Natural killer cell treated with Interleukin-12 subunit alpha and Interleukin-12 subunit beta and Interleukin-15 and Interleukin-18, amount 100 ng/mL, for 72 hours (primary cell): ENCODE measurements at regions not wholly inside any gene's neighbourhood (a gene's known extent, or its start where the extent isn't known, plus 50 kb on each side); places are given as distances from the start of the nearest gene placed in this dataset.
"Not testable (repeated sequence)": the region's sequence is repeated elsewhere in the genome, so short reads cannot be mapped to it uniquely, and the experiment has no call there.

Experiments used
- ATAC-seq, 2 donors: fragments of 150-1000 bp; cut with Tn5 transposase in 1 of 2; sonication (Bioruptor Pico), chemical (Tn5 transposase) in 1 of 2; 2 replicates each; pipeline ENCODE4 v1.10.0; 2021
- DNase-seq: peaks from one replicate; pipeline ENCODE4 v3.0.0; 2022; ENCODE audit warnings: low spot score
- H3K27ac Mint-ChIP-seq, 2 donors: 1 replicate in 1 of 2; 2 replicates in 1 of 2; pipeline ENCODE4 v1.8.0; 2022; ENCODE audit warnings: mixed read lengths in 2 of 2, mild to moderate bottlenecking in 1 of 2, moderate library complexity in 1 of 2
- H3K27me3 Mint-ChIP-seq, 2 donors: 1 replicate in 1 of 2; 2 replicates in 1 of 2; pipeline ENCODE4 v1.8.0; 2022; ENCODE audit warnings: mixed read lengths in 2 of 2
- H3K36me3 Mint-ChIP-seq: one replicate; pipeline ENCODE4 v1.8.0; 2022; ENCODE audit warnings: mixed read lengths
- H3K4me1 Mint-ChIP-seq, 2 donors: 1 replicate in 1 of 2; 2 replicates in 1 of 2; pipeline ENCODE4 v1.8.0; 2022; ENCODE audit warnings: low read depth in 2 of 2, mixed read lengths in 2 of 2, mild to moderate bottlenecking in 1 of 2
- H3K4me3 Mint-ChIP-seq: one replicate; pipeline ENCODE4 v1.8.0; 2022; ENCODE audit warnings: mixed read lengths
- H3K9me3 Mint-ChIP-seq: 2 replicates; pipeline ENCODE4 v1.8.0; 2022; ENCODE audit warnings: mixed read lengths

- H3K9me3 Mint-ChIP-seq, H3K4me3 Mint-ChIP-seq, H3K27me3 Mint-ChIP-seq, H3K27ac Mint-ChIP-seq, ATAC-seq, H3K4me1 Mint-ChIP-seq, H3K36me3 Mint-ChIP-seq, DNase-seq: not testable (repeated sequence)
Measured at GRCh38 chr12:25394775-25395174, 144.0 kb upstream of the KRAS start.

DNA sequence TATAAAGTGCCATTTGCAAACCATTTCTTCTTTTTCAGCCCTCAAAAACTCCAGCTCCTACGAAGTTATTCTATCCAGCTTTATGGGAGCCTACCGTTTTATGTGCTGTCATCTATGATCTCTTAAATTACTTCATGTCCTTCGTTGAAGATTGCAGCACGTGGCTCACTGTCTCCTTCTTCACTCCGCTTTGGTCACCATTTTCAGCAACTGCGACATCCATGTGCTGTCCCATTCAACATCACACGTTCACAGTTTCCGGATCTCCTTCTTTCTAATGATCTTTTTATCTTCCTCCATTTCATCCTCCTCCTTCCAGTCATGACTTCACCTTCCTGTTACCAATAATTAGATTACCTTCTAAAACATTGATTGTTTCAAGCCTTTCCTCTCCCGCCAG is 143.3 kb upstream of the KRAS start:
- Mint-ChIP-seq H3K36me3 (no peaks in the 10 kb centered on the region), H3K27ac (no peak overlapping the region), H3K9me3 (no peaks in the 10 kb centered on the region), H3K27me3 (peaks cover 5 to 8% of the 10 kb centered on the region in 2 donors), H3K4me3 (no peak overlapping the region), H3K4me1 (no peaks in the 10 kb centered on the region)
- DNase-seq (no peak), ATAC-seq (no peak)

DNA sequence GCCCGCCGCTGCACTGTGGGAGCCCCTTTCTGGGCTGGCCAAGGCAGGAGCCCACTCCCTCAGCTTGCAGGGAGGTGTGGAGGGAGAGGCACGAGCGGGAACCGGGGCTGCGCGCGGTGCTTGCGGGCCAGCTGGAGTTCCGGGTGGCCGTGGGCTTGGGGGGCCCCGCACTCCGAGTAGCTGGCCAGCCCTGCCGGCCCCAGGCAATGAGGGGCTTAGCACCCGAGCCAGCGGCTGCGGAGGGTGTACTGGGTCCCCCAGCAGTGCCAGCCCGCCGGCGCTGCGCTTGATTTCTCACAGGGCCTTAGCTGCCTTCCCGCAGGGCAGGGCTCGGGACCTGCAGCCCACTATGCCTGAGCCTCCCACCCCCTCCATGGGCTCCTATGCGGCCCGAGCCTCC is 140.6 kb upstream of the KRAS start:
- H3K9me3 Mint-ChIP-seq, H3K27ac Mint-ChIP-seq, ATAC-seq, H3K36me3 Mint-ChIP-seq, H3K4me3 Mint-ChIP-seq, DNase-seq, H3K27me3 Mint-ChIP-seq: not testable (repeated sequence)
- peaks cover 11 to 19% of the 10 kb centered on the region in 2 donors for H3K4me1 Mint-ChIP-seq

GRCh38 chr12:25388183-25388582 is 137.5 kb upstream of the KRAS start:
- peak overlapping the region; percentile 94 for H3K4me3 Mint-ChIP-seq
- H3K4me1 Mint-ChIP-seq: peaks cover 22 to 29% of the 10 kb centered on the region in 2 donors
- ATAC-seq: peak in 1 of 2 donors; percentile 7
- peak overlapping the region in 1 of 2 donors; percentile 99 for H3K27ac Mint-ChIP-seq
- DNase-seq: no peak
- no peaks in the 10 kb centered on the region for H3K9me3 Mint-ChIP-seq
- H3K36me3 Mint-ChIP-seq: no peaks in the 10 kb centered on the region
- H3K27me3 Mint-ChIP-seq: no peaks in the 10 kb centered on the region

GRCh38 chr12:25387732-25388050 is 137.0 kb upstream of the KRAS start:
- Mint-ChIP-seq H3K4me1 (peaks cover 22 to 31% of the 10 kb centered on the region in 2 donors), H3K27ac (peak overlapping the region; percentile 95 to 99), H3K4me3 (peak overlapping the region; percentile 94), H3K36me3 (no peaks in the 10 kb centered on the region), H3K27me3 (no peaks in the 10 kb centered on the region), H3K9me3 (no peaks in the 10 kb centered on the region)
- no peak for DNase-seq
- no peak for ATAC-seq

- H3K9me3 Mint-ChIP-seq: no peaks in the 10 kb centered on the region
- ATAC-seq: no peak
- peak; percentile 81 for DNase-seq
- peaks cover 0 to 2% of the 10 kb centered on the region in 2 donors for H3K27me3 Mint-ChIP-seq
- peak overlapping the region; percentile 95 to 99 for H3K27ac Mint-ChIP-seq
- peak overlapping the region; percentile 94 for H3K4me3 Mint-ChIP-seq
- H3K36me3 Mint-ChIP-seq: no peaks in the 10 kb centered on the region
- peaks cover 26 to 37% of the 10 kb centered on the region in 2 donors for H3K4me1 Mint-ChIP-seq
Measured at GRCh38 chr12:25386831-25387731, 136.4 kb upstream of the KRAS start.

DNA sequence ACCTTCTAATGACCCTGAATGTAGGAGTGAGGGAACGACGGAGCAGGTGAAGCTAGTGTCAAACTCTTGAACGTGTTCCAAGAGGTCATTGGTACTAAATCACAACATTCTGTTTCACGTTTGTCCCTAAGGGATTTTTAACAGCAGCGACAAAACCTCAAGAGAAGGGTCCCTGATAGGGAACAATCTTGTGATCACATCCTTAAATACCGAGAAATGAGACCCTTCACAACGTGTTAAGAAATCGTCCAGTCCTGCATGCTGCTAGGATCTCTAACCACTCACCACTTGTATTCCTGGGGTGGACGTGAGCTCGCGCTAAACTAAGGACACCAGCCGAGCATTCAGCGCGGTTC is 134.1 kb upstream of the KRAS start:
- H3K27me3 Mint-ChIP-seq: peaks cover 0 to 2% of the 10 kb centered on the region in 2 donors
- ATAC-seq (no peak), DNase-seq (no peak)
- H3K4me3 Mint-ChIP-seq: peak overlapping the region; percentile 94
- no peaks in the 10 kb centered on the region for H3K9me3 Mint-ChIP-seq
- H3K36me3 Mint-ChIP-seq: no peaks in the 10 kb centered on the region
- peak overlapping the region; percentile 95 to 99 for H3K27ac Mint-ChIP-seq
- H3K4me1 Mint-ChIP-seq: peaks cover 26 to 38% of the 10 kb centered on the region in 2 donors

DNA sequence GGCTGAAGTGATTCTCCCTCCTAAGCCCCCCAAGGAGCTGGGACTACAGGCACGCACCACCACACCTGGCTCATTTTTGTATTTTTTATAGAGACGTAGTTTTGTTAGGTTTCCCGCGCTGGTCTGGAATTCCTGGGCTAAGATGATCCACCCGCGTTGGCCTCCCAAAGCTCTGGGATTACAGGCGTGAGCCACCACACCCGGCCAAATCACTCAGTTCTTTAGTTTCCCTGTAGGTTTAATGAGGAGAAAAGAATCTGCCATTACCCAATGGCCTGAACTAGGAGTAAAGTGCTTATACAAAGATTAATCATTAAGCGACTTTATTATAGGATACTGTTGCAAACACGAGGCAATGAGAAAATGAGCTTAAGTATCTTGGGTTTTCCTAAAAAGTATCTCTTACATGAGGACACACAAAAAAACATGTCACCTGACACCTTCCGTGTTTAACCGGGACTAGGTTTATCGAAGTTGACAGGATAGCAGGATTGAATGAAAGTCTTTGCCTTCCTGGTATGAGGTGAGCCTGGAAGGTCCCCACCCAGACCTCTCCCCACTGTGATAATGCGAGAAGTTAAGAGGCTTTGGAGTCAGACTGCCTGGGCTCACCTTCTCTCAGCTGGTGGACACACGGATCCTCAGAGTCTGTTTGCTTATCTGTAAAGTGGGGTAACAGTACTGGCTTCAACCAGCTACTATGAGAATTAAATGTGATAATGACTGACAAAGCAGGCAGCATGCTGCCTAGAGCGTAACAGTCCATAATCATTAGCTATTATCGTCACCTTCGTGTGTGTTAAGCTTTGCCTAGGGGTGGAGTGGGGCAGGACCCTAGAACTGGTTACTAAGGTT is 133.5 kb upstream of the KRAS start:
- Mint-ChIP-seq H3K27me3 (peaks cover 0 to 2% of the 10 kb centered on the region in 2 donors), H3K4me1 (peaks cover 26 to 38% of the 10 kb centered on the region in 2 donors), H3K36me3 (no peaks in the 10 kb centered on the region), H3K4me3 (peak overlapping the region; percentile 94), H3K27ac (peak overlapping the region; percentile 95 to 99), H3K9me3 (no peaks in the 10 kb centered on the region)
- ATAC-seq (no peak), DNase-seq (no peak)

- peak overlapping the region; percentile 32 for H3K4me3 Mint-ChIP-seq
- peak overlapping the region; percentile 2 to 10 for H3K27ac Mint-ChIP-seq
- H3K27me3 Mint-ChIP-seq: peaks cover 0 to 2% of the 10 kb centered on the region in 2 donors
- H3K4me1 Mint-ChIP-seq: peaks cover 29 to 37% of the 10 kb centered on the region in 2 donors
- DNase-seq: no peak
- no peaks in the 10 kb centered on the region for H3K9me3 Mint-ChIP-seq
- H3K36me3 Mint-ChIP-seq: no peaks in the 10 kb centered on the region
- ATAC-seq: no peak
Measured at GRCh38 chr12:25382311-25383106, 131.8 kb upstream of the KRAS start.

- ATAC-seq: peak; percentile 86 to 91
- Mint-ChIP-seq H3K27ac (peak overlapping the region; percentile 6 to 45), H3K36me3 (no peaks in the 10 kb centered on the region), H3K9me3 (no peaks in the 10 kb centered on the region), H3K4me3 (peak overlapping the region; percentile 42), H3K4me1 (peaks cover 20 to 36% of the 10 kb centered on the region in 2 donors), H3K27me3 (peaks cover 0 to 2% of the 10 kb centered on the region in 2 donors)
- no peak for DNase-seq
Measured at GRCh38 chr12:25377469-25378177, 126.9 kb upstream of the KRAS start.

DNA sequence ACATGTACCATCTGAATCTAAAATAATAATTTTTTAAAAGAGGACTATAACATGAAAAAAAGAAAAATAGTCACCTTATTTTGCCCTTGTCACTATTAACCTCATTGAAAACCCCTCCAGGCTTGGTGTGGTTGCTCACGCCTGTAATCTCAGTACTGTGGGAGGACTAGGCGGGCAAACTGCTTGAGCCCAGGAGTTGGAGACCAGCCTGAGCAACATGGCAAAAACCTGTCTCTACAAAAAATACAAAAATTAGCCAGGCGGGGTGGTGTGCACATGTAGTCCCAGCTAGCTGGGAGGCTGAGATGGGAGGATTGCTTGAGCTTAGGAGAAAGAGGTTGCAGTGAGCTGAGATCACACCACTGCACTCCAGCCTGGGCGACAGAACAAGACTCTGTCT is 126.3 kb upstream of the KRAS start:
- peak overlapping the region; percentile 42 for H3K4me3 Mint-ChIP-seq

DNA sequence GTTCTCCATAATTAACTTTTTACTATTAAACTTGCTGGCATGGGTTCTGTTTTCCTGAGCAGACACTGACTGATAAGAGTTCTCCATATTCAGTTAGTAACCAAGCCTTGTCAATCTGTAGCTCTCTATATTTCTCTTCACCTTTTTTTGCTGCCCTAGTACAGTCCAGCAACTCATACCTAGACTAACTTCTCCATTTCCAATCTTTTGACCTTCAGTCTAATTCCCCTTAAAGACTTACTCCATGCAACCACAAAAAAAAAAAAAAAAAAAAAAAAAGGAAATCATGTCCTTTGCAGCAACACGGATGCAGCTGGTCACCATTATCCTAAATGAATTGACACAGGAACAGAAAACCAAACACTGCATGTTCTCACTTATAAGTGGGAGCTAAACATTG is 125.7 kb upstream of the KRAS start:
- Mint-ChIP-seq H3K36me3 (no peaks in the 10 kb centered on the region), H3K4me1 (peaks cover 16 to 30% of the 10 kb centered on the region in 2 donors), H3K27me3 (no peaks in the 10 kb centered on the region), H3K4me3 (no peak overlapping the region), H3K9me3 (no peaks in the 10 kb centered on the region), H3K27ac (peak overlapping the region in 1 of 2 donors; percentile 4)
- ATAC-seq (no peak), DNase-seq (no peak)

More for the DNA sequence above, 126.3 kb upstream of the KRAS start:
- ATAC-seq (peak; percentile 21 to 56), DNase-seq (no peak)
- Mint-ChIP-seq H3K9me3 (no peaks in the 10 kb centered on the region), H3K27me3 (no peaks in the 10 kb centered on the region), H3K27ac (no peak overlapping the region), H3K4me1 (peaks cover 16 to 30% of the 10 kb centered on the region in 2 donors), H3K36me3 (no peaks in the 10 kb centered on the region)
